ENCODE measurements at regions not wholly inside any gene's neighbourhood (a gene's known extent, or its start where the extent isn't known, plus 50 kb on each side); places are given as distances from the start of the nearest gene placed in this dataset.
"Not testable (repeated sequence)": the region's sequence is repeated elsewhere in the genome, so short reads cannot be mapped to it uniquely, and the experiment has no call there.

GRCh38 chr17:49898366-49899190 lies 50.7 kb upstream of the TAC4 start:
- no peak for DNase-seq (ENCODE audit: low read depth in 3 of 3, low spot score in 1 of 3)

- no peak for DNase-seq (ENCODE audit: low read depth in 3 of 3, low spot score in 1 of 3)
These were observed 51.3 kb upstream of the TAC4 start for GRCh38 chr17:49899191-49899485.

- DNase-seq (ENCODE audit: low read depth in 3 of 3, low spot score in 1 of 3), result no peak
These were observed 51.7 kb upstream of the TAC4 start for GRCh38 chr17:49899588-49899987.

- not testable (repeated sequence) for DNase-seq (ENCODE audit: low read depth in 3 of 3, low spot score in 1 of 3)
These were observed 52.9 kb upstream of the TAC4 start for GRCh38 chr17:49900801-49901200.

- no peak for DNase-seq (ENCODE audit: low read depth in 3 of 3, low spot score in 1 of 3)
These were observed 53.8 kb upstream of the TAC4 start for GRCh38 chr17:49901460-49902331.

GRCh38 chr17:49903523-49903922 lies 55.7 kb upstream of the TAC4 start:
- no peak for DNase-seq (ENCODE audit: low read depth in 3 of 3, low spot score in 1 of 3)

GRCh38 chr17:49904893-49905292 lies 57.0 kb upstream of the TAC4 start:
- DNase-seq (ENCODE audit: low read depth in 3 of 3, low spot score in 1 of 3), result no peak

GRCh38 chr17:49906531-49907136 lies 58.8 kb upstream of the TAC4 start:
- DNase-seq (ENCODE audit: low read depth in 3 of 3, low spot score in 1 of 3), result no peak

GRCh38 chr17:49907279-49907678 lies 59.4 kb upstream of the TAC4 start:
- DNase-seq (ENCODE audit: low read depth in 3 of 3, low spot score in 1 of 3), result no peak

- DNase-seq (ENCODE audit: low read depth in 3 of 3, low spot score in 1 of 3), result no peak
These were observed 59.9 kb upstream of the DLX4 start for GRCh38 chr17:49908782-49909714.

- DNase-seq (ENCODE audit: low read depth in 3 of 3, low spot score in 1 of 3), result peak in 1 of 3 donors; percentile 7
These were observed 58.7 kb upstream of the DLX4 start for GRCh38 chr17:49910094-49910857.

GRCh38 chr17:49910858-49911204 lies 58.2 kb upstream of the DLX4 start:
- no peak for DNase-seq (ENCODE audit: low read depth in 3 of 3, low spot score in 1 of 3)

GRCh38 chr17:49911719-49912118 lies 57.3 kb upstream of the DLX4 start:
- DNase-seq (ENCODE audit: low read depth in 3 of 3, low spot score in 1 of 3), result no peak

GRCh38 chr17:49913226-49914095 lies 55.5 kb upstream of the DLX4 start:
- no peak for DNase-seq (ENCODE audit: low read depth in 3 of 3, low spot score in 1 of 3)

- DNase-seq (ENCODE audit: low read depth in 3 of 3, low spot score in 1 of 3), result no peak
These were observed 54.9 kb upstream of the DLX4 start for GRCh38 chr17:49914096-49914490.

- DNase-seq (ENCODE audit: low read depth in 3 of 3, low spot score in 1 of 3), result no peak
These were observed 54.3 kb upstream of the DLX4 start for GRCh38 chr17:49914664-49915063.

- DNase-seq (ENCODE audit: low read depth in 3 of 3, low spot score in 1 of 3), result no peak
These were observed 53.7 kb upstream of the DLX4 start for GRCh38 chr17:49915260-49915659.

GRCh38 chr17:49915670-49916069 lies 53.3 kb upstream of the DLX4 start:
- DNase-seq (ENCODE audit: low read depth in 3 of 3, low spot score in 1 of 3), result no peak

- no peak for DNase-seq (ENCODE audit: low read depth in 3 of 3, low spot score in 1 of 3)
These were observed 52.0 kb upstream of the DLX4 start for GRCh38 chr17:49916854-49917515.

All from stimulated activated CD4-positive, alpha-beta T cell treated with anti-CD3 and anti-CD28 coated beads, TNF-alpha, amount 100 ng/mL, for 1 hour (primary cell).